Thyroid gland (tissue), 4 donors: ENCODE measurements at regions not wholly inside any gene's neighbourhood (a gene's known extent, or its start where the extent isn't known, plus 50 kb on each side); places are given as distances from the start of the nearest gene placed in this dataset.

ENCODE experiments used
- DNase-seq, 2 donors: peaks; one replicate each; pipeline ENCODE4 v3.0.0-alpha.2; 2019
- H3K27ac ChIP-seq, 3 donors: fragments of 200-600 bp; sonication (generic); 1 replicate in 2 of 3; 2 replicates in 1 of 3; pipeline ENCODE4 v1.5.1; 2016 to 2019; ENCODE audit warnings: mild to moderate bottlenecking in 1 of 3, moderate library complexity in 1 of 3
- H3K27me3 ChIP-seq: fragments of 200-600 bp; sonication (generic); one replicate; pipeline ENCODE4 v1.5.1; 2019
- H3K36me3 ChIP-seq, 2 donors: fragments of 200-600 bp; sonication (generic); one replicate each; pipeline ENCODE4 v1.5.1; 2016 to 2019
- H3K4me1 ChIP-seq, 2 donors: fragments of 200-600 bp; sonication (generic); one replicate each; pipeline ENCODE4 v1.5.1; 2017 to 2019
- H3K4me3 ChIP-seq, 3 donors: fragments of 200-600 bp; sonication (generic); replicated peaks in 1 of 3; 1 replicate in 2 of 3; 2 replicates in 1 of 3; pipeline ENCODE4 v1.5.1; 2016; ENCODE audit warnings: mild to moderate bottlenecking in 1 of 3
- H3K9me3 ChIP-seq: fragments of 200-600 bp; sonication (generic); one replicate; pipeline ENCODE4 v1.5.1; 2017
- CTCF ChIP-seq, 6 experiments: fragments of 200-600 bp in 3 of 6; fragments of 450-650 bp in 3 of 6; sonication (generic) in 3 of 6; IDR thresholded peaks; one replicate each; pipeline ENCODE4 v1.5.1; 2016 to 2019; ENCODE audit warnings: antibody characterized with exemption in 6 of 6, mild to moderate bottlenecking in 2 of 6, inconsistent platforms in 1 of 6, moderate library complexity in 1 of 6
- POLR2A ChIP-seq, 2 donors: fragments of 450-650 bp; IDR thresholded peaks; one replicate each; pipeline ENCODE4 v1.6.1; 2017; ENCODE audit warnings: antibody characterized with exemption in 2 of 2, mild to moderate bottlenecking in 2 of 2, moderate library complexity in 1 of 2
- WGBS, 2 donors: methylation state at CpG; one replicate each; pipeline ENCODE4 v1.1.5; 2017; 5-methylcytosine and 5-hydroxymethylcytosine counted together
- intact Hi-C: fragments of 100-400 bp; cut with DNase I; formaldehyde crosslinking; loops from one replicate; pipeline ENCODE4 v1.15.1; 2023

- TF ChIP-seq POLR2A (IDR thresholded peaks at IDR 0.05) = no peak
- TF ChIP-seq CTCF (IDR thresholded peaks at IDR 0.05) = no peak
- DNase-seq = no peak
- Histone ChIP-seq H3K27ac (peak overlapping the region in 2 of 3 donors; percentile 40 to 48), H3K9me3 (no peaks in the 10 kb centered on the region), H3K27me3 (no peaks in the 10 kb centered on the region), H3K4me3 (no peak overlapping the region), H3K36me3 (no peaks in the 10 kb centered on the region), H3K4me1 (peaks cover 12 to 15% of the 10 kb centered on the region in 2 donors)
- intact Hi-C loops = no loop called here
- 36 to 42% methylated on average over 3 of the region's 3 CpGs for WGBS, 2 donors
Measured at GRCh38 chr1:69081668-69082067, 486.1 kb upstream of the LRRC7 start.

- H3K9me3 ChIP-seq = no peaks in the 10 kb centered on the region
- intact Hi-C loops = no loop called here
- TF ChIP-seq CTCF (IDR thresholded peaks at IDR 0.05) (no peak), POLR2A (IDR thresholded peaks at IDR 0.05) (no peak)
- no peak for DNase-seq
- H3K4me1 ChIP-seq = peaks cover 12 to 15% of the 10 kb centered on the region in 2 donors
- no peaks in the 10 kb centered on the region for H3K27me3 ChIP-seq
- WGBS, 2 donors = 81% methylated on average over 4 of the region's 4 CpGs
- H3K4me3 ChIP-seq = no peak overlapping the region
- H3K27ac ChIP-seq = no peak overlapping the region
- H3K36me3 ChIP-seq = no peaks in the 10 kb centered on the region
Measured at GRCh38 chr1:69082312-69082711, 485.4 kb upstream of the LRRC7 start.

- DNase-seq = no peak
- intact Hi-C loops = no loop called here
- H3K4me3 ChIP-seq = no peak overlapping the region
Measured at GRCh38 chr1:69086148-69086547, 481.6 kb upstream of the LRRC7 start.

GRCh38 chr1:69088571-69088970 is 479.2 kb upstream of the LRRC7 start:
- intact Hi-C loops = no loop called here
- no peaks in the 10 kb centered on the region for H3K27me3 ChIP-seq
- 89 to 93% methylated on average over 1 of the region's 1 CpG for WGBS, 2 donors
- TF ChIP-seq CTCF (IDR thresholded peaks at IDR 0.05) = no peak
- TF ChIP-seq POLR2A (IDR thresholded peaks at IDR 0.05) = no peak
- H3K27ac ChIP-seq = no peak overlapping the region
- peaks cover 0 to 5% of the 10 kb centered on the region in 2 donors for H3K4me1 ChIP-seq
- H3K4me3 ChIP-seq = no peak overlapping the region
- H3K9me3 ChIP-seq = peaks cover 3% of the 10 kb centered on the region
- no peak for DNase-seq
- no peaks in the 10 kb centered on the region for H3K36me3 ChIP-seq

More at GRCh38 chr1:69086148-69086547, 481.6 kb upstream of the LRRC7 start:
- TF ChIP-seq POLR2A (IDR thresholded peaks at IDR 0.05) (no peak), CTCF (IDR thresholded peaks at IDR 0.05) (no peak)
- Histone ChIP-seq H3K27ac (no peak overlapping the region), H3K27me3 (no peaks in the 10 kb centered on the region), H3K4me1 (peaks cover 12% of the 10 kb centered on the region in 2 donors), H3K36me3 (no peaks in the 10 kb centered on the region), H3K9me3 (peaks cover 3% of the 10 kb centered on the region)

GRCh38 chr1:69090170-69090569 is 477.6 kb upstream of the LRRC7 start:
- intact Hi-C loops = no loop called here
- H3K4me3 ChIP-seq = no peak overlapping the region
- TF ChIP-seq CTCF (IDR thresholded peaks at IDR 0.05) (no peak), POLR2A (IDR thresholded peaks at IDR 0.05) (no peak)
- H3K27me3 ChIP-seq = no peaks in the 10 kb centered on the region
- H3K4me1 ChIP-seq = peaks cover 0 to 4% of the 10 kb centered on the region in 2 donors
- peaks cover 3% of the 10 kb centered on the region for H3K9me3 ChIP-seq
- no peaks in the 10 kb centered on the region for H3K36me3 ChIP-seq
- DNase-seq = no peak
- H3K27ac ChIP-seq = no peak overlapping the region
